ENCODE measurements at regions not wholly inside any gene's neighbourhood (a gene's known extent, or its start where the extent isn't known, plus 50 kb on each side); places are given as distances from the start of the nearest gene placed in this dataset.

- TF ChIP-seq CTCF (IDR thresholded peaks at IDR 0.05) (no peak), POLR2A (IDR thresholded peaks at IDR 0.05) (no peak)
These were observed 148.8 kb downstream of the ZBTB18 start for GRCh38 chr1:244199902-244200301.
